ENCODE measurements at regions not wholly inside any gene's neighbourhood (a gene's known extent, or its start where the extent isn't known, plus 50 kb on each side); places are given as distances from the start of the nearest gene placed in this dataset.

- FAIRE-seq (no peak), DNase-seq (ENCODE audit: low read depth, low spot score) (no peak)
- Histone ChIP-seq H3K9me1 (replicated peaks; ENCODE audit: control insufficient read depth, extremely low read depth, insufficient read depth, low read length) (no peaks in the 10 kb centered on the region), H3K4me1 (ENCODE audit: control insufficient read depth, extremely low read depth, insufficient read depth, low read length) (no peaks in the 10 kb centered on the region), H3K9me3 (replicated peaks; ENCODE audit: control insufficient read depth, insufficient read depth, low read length) (no peaks in the 10 kb centered on the region), H3K79me2 (ENCODE audit: control insufficient read depth, insufficient read depth, low read length) (no peaks in the 10 kb centered on the region), H4K20me1 (replicated peaks; ENCODE audit: control insufficient read depth, extremely low read depth, insufficient read depth, low read length) (no peaks in the 10 kb centered on the region), H3K4me3 (replicated peaks in 1 of 3; ENCODE audit: insufficient read depth in 1 of 3, low read depth in 1 of 3, low read length in 3 of 3) (no peak overlapping the region), H3K36me3 (ENCODE audit: control insufficient read depth in 2 of 2, extremely low read depth in 1 of 2, insufficient read depth in 2 of 2, low read length in 2 of 2) (no peaks in the 10 kb centered on the region), H3K4me2 (ENCODE audit: insufficient read depth, low read length) (no peak overlapping the region), H3K27ac (ENCODE audit: insufficient read depth, low read depth, low read length) (no peak overlapping the region), H3K9ac (replicated peaks; ENCODE audit: extremely low read depth, insufficient read depth, low read length) (no peak overlapping the region), H3K27me3 (ENCODE audit: control insufficient read depth in 2 of 2, insufficient read depth in 2 of 2, low read length in 2 of 2) (no peaks in the 10 kb centered on the region), H2AFZ (ENCODE audit: low read depth, low read length) (no peak overlapping the region)
- TF ChIP-seq POLR2AphosphoS5 (IDR thresholded peaks at IDR 0.05; ENCODE audit: insufficient read depth, low read depth, low read length) (no peak), POLR2A (IDR thresholded peaks at IDR 0.05; ENCODE audit: low read depth, low read length) (no peak), EZH2 (IDR thresholded peaks at IDR 0.05; ENCODE audit: borderline replicate concordance, low read depth, low read length, severe bottlenecking) (no peak), MYC (IDR thresholded peaks at IDR 0.05; ENCODE audit: low read depth, low read length) (no peak), JUN (IDR thresholded peaks at IDR 0.05; ENCODE audit: borderline replicate concordance, insufficient read depth, insufficient read length, low read depth) (no peak), GATA2 (IDR thresholded peaks at IDR 0.05; ENCODE audit: insufficient read depth, insufficient read length, low read depth, low read length) (no peak), FOS (IDR thresholded peaks at IDR 0.05; ENCODE audit: borderline replicate concordance, insufficient read depth, low read length) (no peak)
- TF ChIP-seq, protein P1, sequence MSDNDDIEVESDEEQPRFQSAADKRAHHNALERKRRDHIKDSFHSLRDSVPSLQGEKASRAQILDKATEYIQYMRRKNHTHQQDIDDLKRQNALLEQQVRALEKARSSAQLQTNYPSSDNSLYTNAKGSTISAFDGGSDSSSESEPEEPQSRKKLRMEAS (IDR thresholded peaks at IDR 0.05; ENCODE audit: insufficient read depth, insufficient read length): no peak
- TF ChIP-seq, protein P2, sequence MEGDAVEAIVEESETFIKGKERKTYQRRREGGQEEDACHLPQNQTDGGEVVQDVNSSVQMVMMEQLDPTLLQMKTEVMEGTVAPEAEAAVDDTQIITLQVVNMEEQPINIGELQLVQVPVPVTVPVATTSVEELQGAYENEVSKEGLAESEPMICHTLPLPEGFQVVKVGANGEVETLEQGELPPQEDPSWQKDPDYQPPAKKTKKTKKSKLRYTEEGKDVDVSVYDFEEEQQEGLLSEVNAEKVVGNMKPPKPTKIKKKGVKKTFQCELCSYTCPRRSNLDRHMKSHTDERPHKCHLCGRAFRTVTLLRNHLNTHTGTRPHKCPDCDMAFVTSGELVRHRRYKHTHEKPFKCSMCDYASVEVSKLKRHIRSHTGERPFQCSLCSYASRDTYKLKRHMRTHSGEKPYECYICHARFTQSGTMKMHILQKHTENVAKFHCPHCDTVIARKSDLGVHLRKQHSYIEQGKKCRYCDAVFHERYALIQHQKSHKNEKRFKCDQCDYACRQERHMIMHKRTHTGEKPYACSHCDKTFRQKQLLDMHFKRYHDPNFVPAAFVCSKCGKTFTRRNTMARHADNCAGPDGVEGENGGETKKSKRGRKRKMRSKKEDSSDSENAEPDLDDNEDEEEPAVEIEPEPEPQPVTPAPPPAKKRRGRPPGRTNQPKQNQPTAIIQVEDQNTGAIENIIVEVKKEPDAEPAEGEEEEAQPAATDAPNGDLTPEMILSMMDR (IDR thresholded peaks at IDR 0.05; ENCODE audit: extremely low read depth in 1 of 2, insufficient read depth in 1 of 2, low read depth in 1 of 2, low read length in 2 of 2): no peak
- intact Hi-C loops (cut with micrococcal nuclease) (no loop called here), dilution Hi-C loops (cut with MboI; ENCODE audit: extremely low pct_ligation_motif_present, low sequenced_read_pairs) (no loop called here)
- ChIA-PET CTCF (no interaction called here), POLR2A (no interaction called here)
- BruUV-seq (replicated peaks): no TSS peak
Observed at GRCh38 chr3:127038466-127038865, 55.6 kb downstream of the PLXNA1 start.
